ENCODE measurements at regions not wholly inside any gene's neighbourhood (a gene's known extent, or its start where the extent isn't known, plus 50 kb on each side); places are given as distances from the start of the nearest gene placed in this dataset.

- no peak for TF ChIP-seq CTCF (IDR thresholded peaks at IDR 0.05)
Observed at GRCh38 chr18:61694236-61694635, 198.6 kb downstream of the RNF152 start.

GRCh38 chr18:61690418-61691138 is 202.2 kb downstream of the RNF152 start:
- no peak for TF ChIP-seq CTCF (IDR thresholded peaks at IDR 0.05)

GRCh38 chr18:61687317-61687716 is 205.5 kb downstream of the RNF152 start:
- TF ChIP-seq CTCF (IDR thresholded peaks at IDR 0.05), result no peak

- no peak for TF ChIP-seq CTCF (IDR thresholded peaks at IDR 0.05)
Observed at GRCh38 chr18:61683856-61684255, 209.0 kb downstream of the RNF152 start.

- no peak for TF ChIP-seq CTCF (IDR thresholded peaks at IDR 0.05)
Observed at GRCh38 chr18:61681065-61681464, 211.7 kb downstream of the RNF152 start.

GRCh38 chr18:61679836-61680235 is 213.0 kb downstream of the RNF152 start:
- no peak for TF ChIP-seq CTCF (IDR thresholded peaks at IDR 0.05)

GRCh38 chr18:61677435-61677970 is 215.3 kb downstream of the RNF152 start:
- no peak for TF ChIP-seq CTCF (IDR thresholded peaks at IDR 0.05)

All from LNCAP (cell line).